IPS-NIHi11 (cell line): ENCODE measurements at regions not wholly inside any gene's neighbourhood (a gene's known extent, or its start where the extent isn't known, plus 50 kb on each side); places are given as distances from the start of the nearest gene placed in this dataset.
"Not testable (repeated sequence)": the region's sequence is repeated elsewhere in the genome, so short reads cannot be mapped to it uniquely, and the experiment has no call there.

Experiments
- DNase-seq: peaks from one replicate; pipeline ENCODE4 v3.0.0; 2012; ENCODE audit warnings: mixed read lengths, low spot score

DNA sequence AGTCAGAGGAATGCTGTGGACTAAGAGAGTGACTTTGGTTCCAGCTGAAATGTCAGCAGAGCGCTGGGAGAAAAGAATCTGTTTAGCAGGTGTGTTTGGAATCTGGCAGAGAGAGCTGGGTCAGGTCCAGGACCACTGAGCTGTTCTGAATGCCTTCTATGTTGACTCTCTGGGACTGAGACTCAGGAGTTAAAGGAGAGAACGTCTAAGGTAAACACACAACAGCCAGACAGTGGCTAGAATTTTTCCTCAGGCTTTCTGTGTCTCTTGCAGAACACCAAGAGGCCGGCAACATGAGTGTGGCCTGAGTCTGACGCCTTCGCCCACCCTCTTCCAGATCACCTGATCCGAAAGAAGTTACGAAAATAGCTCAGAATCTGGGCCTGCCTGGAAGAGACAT is 107.2 kb upstream of the ZNF462 start:
- no peak for DNase-seq

DNA sequence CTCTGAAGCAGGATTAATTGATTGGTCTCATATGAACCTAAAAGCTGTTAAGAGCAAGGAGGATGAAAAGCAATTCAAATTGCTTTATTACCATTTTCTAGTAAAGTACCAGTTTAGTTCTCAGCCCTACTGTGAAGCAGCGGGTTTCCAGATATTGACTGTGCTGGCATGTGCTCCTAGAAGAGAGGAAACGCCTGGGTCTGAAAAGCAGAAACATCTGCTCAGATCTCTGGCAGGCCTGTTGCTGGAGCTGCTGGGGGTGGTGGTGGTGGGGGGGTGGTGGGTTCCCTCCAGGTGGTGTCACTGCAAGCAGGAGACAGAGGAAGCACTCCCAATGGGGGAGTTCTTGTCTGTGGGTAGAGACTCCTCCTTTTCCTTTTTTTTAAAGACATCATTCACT is 105.5 kb upstream of the ZNF462 start:
- DNase-seq, result no peak

DNA sequence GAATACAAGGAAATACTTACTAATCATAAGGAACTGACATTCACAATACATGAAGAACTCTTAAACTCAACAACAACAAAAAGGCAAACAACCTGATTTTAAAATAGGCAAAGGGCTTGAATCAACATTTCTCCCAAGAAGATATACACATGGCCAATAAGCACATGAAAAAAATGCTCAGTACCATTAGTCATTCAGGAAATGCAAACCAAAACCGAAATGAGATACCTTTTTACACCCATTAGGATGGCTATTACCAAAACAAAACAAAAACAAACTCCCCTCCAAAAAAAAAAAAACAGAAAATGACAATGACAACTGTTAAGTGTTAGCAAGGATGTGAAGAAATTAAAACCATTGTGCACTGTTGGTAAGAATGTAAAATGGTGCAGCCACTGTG is 104.1 kb upstream of the ZNF462 start:
- no peak for DNase-seq

DNA sequence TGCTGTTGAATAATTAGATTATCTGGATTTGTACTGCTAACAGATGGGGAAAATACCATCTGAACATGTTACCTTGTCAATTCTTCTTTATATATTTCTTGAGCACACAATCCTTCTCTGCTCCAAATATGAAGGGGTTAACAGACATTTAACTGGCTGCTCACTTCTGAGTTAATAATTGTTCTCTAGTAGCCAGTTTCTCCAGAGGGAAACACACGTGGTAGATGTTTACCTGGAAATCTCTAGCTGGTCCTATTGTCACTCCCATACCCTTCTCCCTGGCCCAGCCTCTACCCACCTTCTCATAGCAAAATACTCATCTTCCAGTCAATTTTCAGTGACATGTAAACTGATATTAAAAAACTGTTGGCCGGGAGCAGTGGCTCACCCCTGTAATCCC is 101.5 kb upstream of the ZNF462 start:
- DNase-seq, result no peak

DNA sequence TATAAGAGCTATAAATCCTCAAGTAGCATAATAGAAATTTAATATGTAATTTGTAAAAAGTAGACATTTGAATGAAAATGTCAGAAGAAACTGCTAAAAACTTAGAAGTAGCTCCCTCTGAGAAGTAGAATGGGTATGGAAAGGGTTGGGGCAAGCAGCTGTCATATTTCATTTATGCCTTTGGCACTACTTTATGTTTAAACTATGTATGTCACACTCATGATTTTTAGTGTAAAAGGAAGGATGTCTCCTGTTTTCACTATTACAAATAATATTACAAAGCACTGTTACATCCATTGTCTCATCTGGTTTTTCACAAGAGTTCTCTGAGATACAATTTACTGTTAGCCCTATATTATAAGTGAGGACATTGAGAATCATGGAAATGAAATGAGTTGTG is 96.3 kb upstream of the ZNF462 start:
- DNase-seq, result no peak

DNA sequence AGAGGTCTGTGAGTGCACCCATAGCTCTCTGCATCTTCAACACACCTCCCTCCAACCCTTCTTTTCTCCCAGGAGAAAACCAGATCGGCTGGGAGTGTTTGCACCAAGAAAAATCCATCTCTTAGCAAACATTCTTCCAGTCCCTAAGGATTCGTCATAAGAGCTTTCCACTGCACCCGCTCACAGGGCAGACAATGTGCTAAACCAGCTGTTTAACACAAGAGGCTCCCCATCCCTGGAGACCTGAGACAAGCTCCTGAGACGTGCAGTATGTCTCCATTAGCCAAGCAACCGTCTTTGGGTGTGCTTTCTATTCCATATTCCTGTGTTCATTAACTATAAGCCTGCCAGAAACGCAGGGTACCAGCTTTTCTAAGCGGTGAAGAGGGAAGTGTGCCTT is 93.6 kb upstream of the ZNF462 start:
- no peak for DNase-seq

DNA sequence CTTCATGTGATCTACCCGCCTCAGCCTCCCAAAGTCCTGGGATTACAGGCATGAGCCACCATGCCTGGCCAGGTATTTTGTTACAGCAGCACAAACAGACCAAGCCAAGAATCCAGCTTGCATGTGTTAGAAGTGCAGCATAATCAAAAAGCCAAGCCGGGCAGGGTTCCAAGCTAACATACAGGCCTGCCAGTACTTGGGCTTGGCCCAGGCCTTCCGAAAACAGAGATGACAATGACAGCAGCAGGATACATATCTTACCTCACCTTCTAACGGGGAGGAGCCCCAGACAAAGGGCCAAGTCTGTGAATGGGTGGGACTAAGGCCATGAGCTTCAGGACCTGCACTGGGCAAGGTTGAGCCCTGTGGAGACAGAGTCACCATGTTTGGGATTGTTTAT is 91.4 kb upstream of the ZNF462 start:
- DNase-seq, result no peak

DNA sequence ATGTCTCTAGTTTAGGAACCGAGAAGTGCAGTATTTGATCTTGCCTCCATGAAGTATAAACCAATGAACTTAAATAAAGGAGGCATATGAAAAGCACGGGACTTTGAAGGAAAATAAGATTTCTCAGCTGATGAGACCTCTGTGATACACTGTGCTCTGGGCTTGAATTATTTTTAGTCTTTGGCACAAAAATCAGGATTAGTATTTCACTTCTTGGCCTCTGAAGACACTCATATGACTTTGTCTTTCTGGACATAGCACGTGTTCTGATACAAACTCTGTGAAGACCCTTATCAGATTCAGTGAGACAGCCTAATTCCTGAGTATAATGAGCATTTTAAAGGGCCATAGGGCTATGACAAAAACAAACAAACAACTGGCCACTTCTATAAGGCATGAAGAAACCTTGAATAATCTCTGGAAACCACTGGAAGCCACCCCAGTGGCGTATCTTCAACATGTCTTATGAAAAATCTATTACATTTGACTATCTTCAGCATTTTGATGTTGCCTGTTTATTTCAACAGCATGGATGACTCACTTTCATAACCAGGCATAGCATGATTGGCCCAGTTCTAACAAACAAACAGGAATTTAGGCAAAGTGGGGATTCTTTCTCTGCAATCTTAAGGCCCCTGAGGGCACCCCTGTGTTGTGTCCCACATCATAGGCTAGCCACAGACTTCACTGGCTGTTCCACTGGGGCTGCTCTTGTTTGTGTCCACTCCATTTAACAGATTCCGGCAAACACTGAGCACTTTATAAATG is 90.3 kb upstream of the ZNF462 start:
- DNase-seq, result no peak

DNA sequence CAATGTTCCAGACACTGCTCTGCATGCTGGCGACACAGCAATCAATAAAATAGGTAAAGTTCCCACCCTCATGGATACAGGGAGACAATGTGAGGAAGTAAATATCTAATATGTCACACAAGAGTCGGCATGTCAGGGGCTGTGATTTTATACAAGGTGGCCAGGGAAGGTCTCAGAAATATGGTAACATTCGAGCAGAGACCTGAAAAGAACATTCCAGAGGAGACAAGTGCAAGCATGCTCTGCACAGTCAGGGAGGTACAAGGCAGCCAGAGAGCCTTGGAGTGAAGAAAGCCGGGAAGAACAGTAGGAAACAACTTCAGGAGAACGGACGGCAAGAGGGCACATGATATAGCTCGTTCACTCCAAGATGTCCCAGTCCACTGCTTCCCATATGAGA is 89.2 kb upstream of the ZNF462 start:
- DNase-seq, result no peak

DNA sequence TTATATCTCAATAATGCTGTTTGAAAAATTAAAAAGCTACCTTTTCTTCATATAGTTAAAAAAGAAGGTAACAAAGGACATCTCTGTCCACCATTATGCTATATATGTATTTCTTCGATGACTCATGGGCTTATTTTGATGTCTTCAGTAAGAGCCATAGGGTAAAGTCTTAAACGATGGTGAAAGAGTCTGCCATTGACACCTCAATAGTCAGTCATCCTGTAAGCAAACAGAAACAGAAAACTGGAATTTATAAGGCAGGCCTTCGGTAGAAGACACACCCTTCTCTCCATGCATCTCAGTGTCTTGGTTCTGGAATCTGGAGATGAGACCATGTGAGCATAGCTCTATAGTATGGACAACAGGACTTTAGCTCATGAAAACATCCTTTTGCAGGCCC is 87.0 kb upstream of the ZNF462 start:
- DNase-seq, result no peak

DNA sequence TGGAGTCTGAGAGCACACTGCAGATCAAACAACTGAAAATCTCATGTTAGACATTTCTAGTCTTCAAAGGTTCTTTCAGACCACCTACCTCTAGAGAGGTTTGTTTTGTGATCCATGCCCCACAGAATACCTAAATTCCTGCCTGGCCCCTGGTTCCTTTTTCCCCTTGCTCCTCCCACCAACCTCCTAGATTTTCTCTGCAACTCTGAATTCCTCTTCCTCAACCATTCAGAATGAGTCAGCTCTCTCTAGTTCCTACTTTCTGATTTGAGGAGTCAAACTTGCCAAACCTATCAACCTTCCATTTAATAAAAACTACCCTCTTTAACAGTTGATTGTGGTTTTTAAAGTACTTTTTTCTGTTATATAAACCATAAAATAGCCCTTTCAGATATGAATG is 83.2 kb upstream of the ZNF462 start:
- no peak for DNase-seq

DNA sequence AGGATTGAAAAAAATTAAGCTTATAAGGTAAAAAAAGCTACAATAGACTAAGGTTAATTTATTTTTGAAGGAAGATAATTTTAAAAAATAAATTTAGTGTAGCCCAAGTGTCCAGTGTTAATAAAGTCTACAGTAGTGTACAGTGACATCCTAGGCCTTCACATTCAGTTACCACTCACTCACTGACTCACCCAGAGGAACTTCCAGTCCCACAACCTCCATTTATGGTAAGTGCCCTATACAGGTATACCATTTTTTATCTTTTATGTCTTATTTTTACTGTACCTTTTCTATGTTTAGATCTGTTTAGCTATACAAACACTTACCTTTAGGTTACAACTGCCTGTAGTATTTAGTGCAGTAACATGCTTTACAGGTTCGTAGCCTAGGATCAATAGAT is 79.8 kb upstream of the ZNF462 start:
- DNase-seq, result no peak

DNA sequence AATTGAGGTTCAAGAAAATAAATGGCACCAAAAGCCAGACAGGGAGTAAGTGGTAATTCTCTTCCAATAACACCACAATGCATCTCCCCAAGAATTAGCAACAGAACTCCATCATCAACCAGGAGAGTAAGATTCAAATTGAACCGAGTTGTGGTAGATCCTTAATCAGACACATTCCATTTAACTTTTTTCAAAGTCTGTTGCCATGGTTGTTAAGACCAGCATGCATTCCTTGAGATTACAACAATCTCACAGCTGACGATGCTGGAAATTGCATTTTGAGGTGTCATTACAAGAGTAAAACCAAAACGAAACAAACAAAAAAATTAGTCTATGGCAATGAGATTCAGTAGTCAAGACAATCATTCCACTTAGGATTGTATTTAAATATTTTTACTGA is 78.9 kb upstream of the ZNF462 start:
- DNase-seq, result no peak

DNA sequence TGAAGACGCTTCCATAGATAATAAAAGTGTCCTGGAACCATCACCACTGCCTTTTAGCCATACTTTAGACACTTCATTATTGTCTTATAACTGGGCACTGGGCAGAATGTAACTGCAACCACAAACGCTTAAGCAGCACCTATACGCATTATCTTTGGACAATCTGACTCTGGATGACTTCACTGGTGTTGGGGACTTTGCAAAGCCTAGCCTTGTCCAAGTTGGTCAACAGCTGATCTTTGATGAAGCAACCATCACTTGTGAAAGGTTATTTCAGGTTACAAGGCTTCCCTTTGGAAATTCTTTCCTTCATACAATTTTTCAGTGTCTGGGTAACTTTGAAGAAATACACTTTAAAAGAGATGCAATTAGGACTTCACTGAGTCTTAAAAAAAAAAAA is 77.8 kb upstream of the ZNF462 start:
- DNase-seq, result no peak

DNA sequence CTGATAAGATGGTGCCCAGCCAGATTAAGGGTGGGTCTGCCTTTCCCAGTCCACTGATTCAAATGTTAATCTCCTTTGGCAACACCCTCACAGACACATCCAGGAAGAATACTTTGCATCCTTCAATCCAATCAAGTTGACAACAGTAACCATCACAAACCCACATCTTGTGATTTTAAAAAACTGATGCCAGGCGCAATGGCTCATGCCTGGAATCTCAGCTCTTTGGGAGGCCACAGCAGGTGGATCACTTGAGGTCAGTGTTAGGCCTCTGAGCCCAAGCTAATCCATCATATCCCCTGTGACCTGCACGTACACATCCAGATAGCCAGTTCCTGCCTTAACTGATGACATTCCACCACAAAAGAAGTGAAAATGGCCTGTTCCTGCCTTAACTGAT is 74.9 kb upstream of the ZNF462 start:
- DNase-seq, result not testable (repeated sequence)

DNA sequence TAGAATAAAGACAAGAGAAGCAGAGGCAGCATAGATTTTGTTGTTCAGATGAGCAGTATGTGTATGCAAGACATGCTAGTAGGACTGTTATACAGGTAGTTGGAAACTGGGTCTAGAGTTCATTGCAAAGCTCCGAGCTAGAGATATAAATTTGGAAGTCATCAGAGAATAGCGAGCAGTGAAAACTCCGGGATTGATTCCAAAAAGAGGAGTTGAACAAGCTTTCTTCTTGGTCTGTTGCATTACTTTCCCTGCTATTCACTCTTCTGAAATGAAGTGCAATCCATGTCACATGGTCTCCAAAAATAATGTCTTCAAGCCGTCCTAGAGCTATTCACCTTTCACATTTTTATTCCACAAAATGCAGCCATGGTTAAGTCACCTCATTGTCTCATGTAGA is 67.9 kb upstream of the ZNF462 start:
- no peak for DNase-seq

DNA sequence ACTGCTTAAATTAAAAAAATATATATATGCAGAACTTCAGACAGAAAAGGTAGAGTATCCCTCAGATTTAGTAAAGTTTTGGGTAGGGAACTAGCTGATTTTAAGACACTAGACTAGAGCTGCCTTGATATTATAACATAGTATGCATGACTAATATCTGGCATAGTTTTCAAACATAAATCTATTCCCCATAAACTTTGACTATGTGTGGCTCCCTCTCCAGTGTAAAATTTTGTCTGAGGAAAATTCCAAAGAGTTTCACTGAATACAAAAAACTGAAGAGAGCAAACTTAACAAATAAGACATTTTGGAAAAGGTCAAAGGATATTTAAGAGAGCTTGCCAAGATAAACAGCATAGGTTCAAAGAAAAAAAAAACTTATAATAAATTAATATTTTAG is 66.2 kb upstream of the ZNF462 start:
- DNase-seq, result no peak

DNA sequence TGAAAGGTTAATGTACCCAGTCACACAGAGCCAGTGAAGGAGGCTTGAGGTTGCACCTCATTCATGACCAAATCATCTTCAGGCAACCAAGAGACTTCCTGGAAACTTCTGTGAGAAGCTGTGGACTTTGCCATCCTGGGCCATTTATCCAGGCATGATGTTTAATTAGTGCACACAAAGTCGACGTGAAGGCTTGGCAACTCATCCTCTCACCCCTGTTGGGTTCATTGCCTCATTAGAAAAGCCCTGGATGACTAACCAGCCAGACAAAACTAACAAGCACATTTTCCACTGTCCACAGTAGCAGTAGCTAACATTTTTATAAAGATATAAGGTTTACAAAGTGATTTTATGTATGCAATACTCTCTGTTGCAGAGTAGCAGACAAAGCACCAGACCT is 65.7 kb upstream of the ZNF462 start:
- DNase-seq, result no peak

DNA sequence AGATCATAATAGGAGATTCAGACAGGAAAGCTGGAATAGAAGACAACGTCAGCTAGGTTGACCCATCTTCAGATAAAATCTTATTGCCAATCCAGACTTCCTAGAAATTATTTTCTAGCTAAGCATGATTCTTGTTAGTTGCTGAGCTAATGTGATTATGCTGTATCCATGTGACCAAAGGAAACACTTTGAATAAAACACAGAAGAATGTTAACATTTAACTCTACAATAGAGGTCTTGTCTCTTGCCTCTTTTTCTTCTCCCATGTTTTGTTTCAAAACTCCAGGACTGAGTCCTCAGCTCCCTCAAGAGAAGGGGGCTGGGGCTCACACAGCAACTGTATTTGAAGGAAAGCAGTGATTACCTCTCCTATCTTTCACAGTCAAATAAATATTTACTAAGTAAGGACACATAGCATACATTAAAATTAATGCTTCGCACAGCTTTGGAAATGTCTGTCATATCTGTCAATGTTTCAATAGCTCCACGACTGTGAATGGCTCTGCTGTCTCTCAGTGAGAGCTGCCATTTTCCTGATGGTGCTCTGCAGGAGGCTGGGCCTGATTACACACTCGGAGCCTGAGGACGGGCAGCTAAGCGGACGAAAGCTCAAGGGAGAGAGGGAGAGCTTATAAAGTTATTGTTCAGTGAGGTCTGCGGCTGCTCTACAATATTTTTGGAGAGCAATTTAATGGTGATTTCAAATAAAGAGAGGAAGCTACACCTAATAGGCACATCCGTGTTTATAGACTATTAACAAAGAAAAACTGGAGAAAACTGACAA is 64.8 kb upstream of the ZNF462 start:
- DNase-seq, result no peak

DNA sequence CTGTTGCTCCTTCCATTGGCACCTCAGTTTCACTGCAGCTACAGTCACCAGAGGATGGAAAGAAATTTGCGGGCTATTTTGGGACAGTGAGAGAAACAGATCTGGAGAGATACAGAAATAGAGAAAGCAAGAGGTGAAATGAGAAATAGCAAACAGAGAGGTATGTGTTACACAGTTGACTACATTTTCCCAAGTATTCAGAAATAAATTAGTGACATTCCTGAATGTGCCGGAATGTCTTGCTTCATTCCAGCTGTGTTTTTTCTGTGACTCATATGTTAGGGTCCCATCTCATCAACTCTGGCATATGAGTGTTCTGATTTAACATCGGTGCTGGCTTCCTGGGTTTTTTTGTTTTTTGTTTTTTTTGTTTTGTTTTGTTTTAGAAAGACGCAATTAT is 63.8 kb upstream of the ZNF462 start:
- no peak for DNase-seq

DNA sequence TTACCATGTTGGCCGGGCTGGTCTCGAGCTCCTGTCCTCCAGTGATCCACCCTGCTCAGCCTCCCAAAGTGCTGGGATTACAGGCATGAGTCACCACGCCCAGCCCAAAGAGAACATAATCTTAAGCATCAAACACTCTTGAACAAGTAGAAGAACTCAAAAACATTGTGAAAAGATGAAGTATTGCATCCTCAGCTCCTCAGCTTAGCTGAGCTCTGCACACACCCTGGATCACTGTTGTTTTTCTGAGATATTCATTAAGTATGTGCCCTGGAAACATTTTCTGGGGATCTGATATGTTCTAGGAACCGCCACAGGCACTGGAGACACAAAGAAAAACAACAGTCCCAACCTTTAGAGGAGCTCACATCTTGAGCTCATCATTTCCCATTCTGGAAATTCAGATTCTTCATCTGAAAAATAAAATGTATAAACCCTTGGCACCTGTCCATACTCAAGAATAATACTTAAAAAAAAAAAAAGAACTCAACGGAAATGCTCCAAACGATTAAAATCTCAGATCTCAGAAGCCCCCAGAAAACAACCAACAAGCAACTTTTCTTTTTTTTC is 62.2 kb upstream of the ZNF462 start:
- no peak for DNase-seq

DNA sequence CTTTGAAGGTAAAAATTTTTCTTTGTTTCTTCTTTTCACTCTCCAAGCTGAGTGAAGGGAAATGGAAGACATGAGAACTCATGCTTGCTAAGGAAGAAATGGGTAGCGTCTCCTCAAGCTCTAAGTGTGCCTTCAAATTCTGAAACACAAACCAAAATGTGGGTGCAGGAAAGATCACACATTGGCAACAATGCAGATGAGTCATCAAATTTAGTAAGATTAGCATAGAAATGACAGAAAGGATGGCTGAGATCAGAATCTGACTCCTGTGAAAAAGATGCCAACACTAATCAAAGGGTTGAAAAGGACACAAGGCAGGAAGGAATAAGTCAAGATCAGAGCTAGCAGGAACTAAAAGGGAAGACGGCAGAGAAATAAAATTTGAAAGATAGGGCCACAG is 61.1 kb upstream of the ZNF462 start:
- DNase-seq, result no peak
